Activated CD8-positive, alpha-beta memory T cell treated with anti-CD3 and anti-CD28 coated beads for 36 hours (primary cell): ENCODE measurements at regions not wholly inside any gene's neighbourhood (a gene's known extent, or its start where the extent isn't known, plus 50 kb on each side); places are given as distances from the start of the nearest gene placed in this dataset.
"Not testable (repeated sequence)": the region's sequence is repeated elsewhere in the genome, so short reads cannot be mapped to it uniquely, and the experiment has no call there.

Experiments
- CTCF ChIA-PET: fragments of 350-600 bp; sonication (Branson Sonifier 250); formaldehyde crosslinking; loops from one replicate; lab custom pipeline; 2021; ENCODE audit warnings: antibody characterized with exemption; lab: Charles Lee
- POLR2A ChIA-PET: fragments of 350-600 bp; sonication (Branson Sonifier 250); formaldehyde crosslinking; loops from one replicate; lab custom pipeline; 2021; ENCODE audit warnings: antibody characterized with exemption; lab: Charles Lee

- ChIA-PET CTCF (no interaction called here), POLR2A (no interaction called here)
Observed at GRCh38 chr11:60592601-60593000, 77.4 kb downstream of the MS4A13 start.

GRCh38 chr11:60594998-60595642 lies 79.9 kb downstream of the MS4A13 start:
- ChIA-PET CTCF (interaction anchor here (0.6 kb wide), 2 partner anchors 86 to 413 kb away, joined by 3 read pairs; no protein-coding TSS in a partner anchor), POLR2A (no interaction called here)

- CTCF ChIA-PET: no interaction called here
Observed at GRCh38 chr11:60607483-60607882, 91.9 kb upstream of the MS4A8 start.

GRCh38 chr11:60609632-60610031 lies 89.8 kb upstream of the MS4A8 start:
- POLR2A ChIA-PET: no interaction called here
- CTCF ChIA-PET: no interaction called here

More at GRCh38 chr11:60607483-60607882, 91.9 kb upstream of the MS4A8 start:
- POLR2A ChIA-PET: no interaction called here

GRCh38 chr11:60610702-60611101 lies 88.7 kb upstream of the MS4A8 start:
- ChIA-PET POLR2A (no interaction called here), CTCF (interaction anchor here (1.0 kb wide), 1 partner anchor 248 kb away, joined by 3 read pairs; no protein-coding TSS in a partner anchor)

GRCh38 chr11:60615497-60615896 lies 83.9 kb upstream of the MS4A8 start:
- POLR2A ChIA-PET: no interaction called here
- CTCF ChIA-PET: no interaction called here

GRCh38 chr11:60621940-60622339 lies 77.5 kb upstream of the MS4A8 start:
- CTCF ChIA-PET, POLR2A ChIA-PET: not testable (repeated sequence)

GRCh38 chr11:60622776-60623175 lies 76.6 kb upstream of the MS4A8 start:
- CTCF ChIA-PET, POLR2A ChIA-PET: not testable (repeated sequence)

GRCh38 chr11:60625262-60625661 lies 74.2 kb upstream of the MS4A8 start:
- CTCF ChIA-PET: no interaction called here
- POLR2A ChIA-PET: no interaction called here

GRCh38 chr11:60629399-60629798 lies 70.0 kb upstream of the MS4A8 start:
- POLR2A ChIA-PET: no interaction called here
- CTCF ChIA-PET: no interaction called here

GRCh38 chr11:60631944-60632343 lies 67.5 kb upstream of the MS4A8 start:
- ChIA-PET POLR2A (no interaction called here), CTCF (no interaction called here)

- POLR2A ChIA-PET: no interaction called here
- CTCF ChIA-PET: interaction anchor here (1.7 kb wide), 1 partner anchor 15 kb away, joined by 4 read pairs; no protein-coding TSS in a partner anchor
Observed at GRCh38 chr11:60633645-60634044, 65.8 kb upstream of the MS4A8 start.

- ChIA-PET CTCF (no interaction called here), POLR2A (no interaction called here)
Observed at GRCh38 chr11:60634126-60634525, 65.3 kb upstream of the MS4A8 start.

- POLR2A ChIA-PET: no interaction called here
- CTCF ChIA-PET: no interaction called here
Observed at GRCh38 chr11:60641940-60642339, 57.5 kb upstream of the MS4A8 start.

- POLR2A ChIA-PET: no interaction called here
Observed at GRCh38 chr11:60647087-60647486, 52.3 kb upstream of the MS4A8 start.

More at GRCh38 chr11:60647087-60647486, 52.3 kb upstream of the MS4A8 start:
- CTCF ChIA-PET: no interaction called here
